ENCODE measurements at regions not wholly inside any gene's neighbourhood (a gene's known extent, or its start where the extent isn't known, plus 50 kb on each side); places are given as distances from the start of the nearest gene placed in this dataset.

GRCh38 chr13:68369739-68370138 is 1139.6 kb upstream of the PCDH9 start:
- no peak for TF ChIP-seq CTCF (IDR thresholded peaks at IDR 0.05 in 8 of 11, conservative IDR thresholded peaks at IDR 0.05 in 3 of 11)
- no peak for TF ChIP-seq POLR2A (IDR thresholded peaks at IDR 0.05)

Data from spleen (tissue), 7 donors.